Neural cell (in vitro differentiated cells): ENCODE measurements at regions not wholly inside any gene's neighbourhood (a gene's known extent, or its start where the extent isn't known, plus 50 kb on each side); places are given as distances from the start of the nearest gene placed in this dataset.

Experiments
- H2AFZ ChIP-seq: fragments of 200-600, 300-800 bp; sonication (generic), shearing (Covaris generic); 2 replicates; pipeline ENCODE4 v1.6.0; 2014; ENCODE audit warnings: low read depth, mild to moderate bottlenecking, antibody characterized with exemption, low read length, moderate library complexity
- H3F3A ChIP-seq: fragments of 200-600 bp; shearing (Covaris generic); 2 replicates; pipeline ENCODE4 v1.6.1; 2016; ENCODE audit warnings: mild to moderate bottlenecking, moderate library complexity, mixed read lengths, antibody characterized with exemption, low read length; ENCODE audit not compliant: insufficient read depth, poor library complexity, severe bottlenecking
- H3K27ac ChIP-seq: fragments of 200-600, 300-800 bp; sonication (generic), shearing (Covaris generic); 2 replicates; pipeline ENCODE4 v1.5.1; 2014; ENCODE audit warnings: mild to moderate bottlenecking, low read length, moderate library complexity
- H3K27me3 ChIP-seq: fragments of 300-800, 200-600 bp; sonication (generic), shearing (Covaris generic); 2 replicates; pipeline ENCODE4 v1.6.0; 2014; ENCODE audit warnings: mild to moderate bottlenecking, low read depth, low read length, moderate library complexity; ENCODE audit not compliant: insufficient read depth
- H3K36me3 ChIP-seq: fragments of 300-800, 200-600 bp; sonication (generic), shearing (Covaris generic); 2 replicates; pipeline ENCODE4 v1.5.1; 2014; ENCODE audit warnings: mild to moderate bottlenecking, antibody characterized with exemption, low read length, moderate library complexity; ENCODE audit not compliant: insufficient read depth
- H3K4me2 ChIP-seq: fragments of 300-800, 200-600 bp; sonication (generic), shearing (Covaris generic); 2 replicates; pipeline ENCODE4 v1.6.0; 2014; ENCODE audit warnings: mild to moderate bottlenecking, low read length
- H3K4me3 ChIP-seq: fragments of 300-800, 200-600 bp; sonication (generic), shearing (Covaris generic); 2 replicates; pipeline ENCODE4 v1.5.1; 2014; ENCODE audit warnings: mild to moderate bottlenecking, low read length, moderate library complexity
- H3K79me2 ChIP-seq: fragments of 200-600 bp; shearing (Covaris generic); replicated peaks from 2 replicates; pipeline ENCODE4 v1.6.0; 2014; ENCODE audit warnings: mild to moderate bottlenecking, low read length, moderate library complexity; ENCODE audit not compliant: insufficient read depth
- H3K9ac ChIP-seq: fragments of 300-800, 200-600 bp; sonication (generic), shearing (Covaris generic); 2 replicates; pipeline ENCODE4 v1.6.1; 2016; ENCODE audit warnings: mild to moderate bottlenecking, low read length, mixed read lengths
- H3K9me2 ChIP-seq: fragments of 200-600 bp; shearing (Covaris generic); 2 replicates; pipeline ENCODE4 v1.6.1; 2016; ENCODE audit warnings: mild to moderate bottlenecking, low read length, mixed read lengths; ENCODE audit not compliant: insufficient read depth
- H3K9me3 ChIP-seq: fragments of 200-600, 300-800 bp; sonication (generic), shearing (Covaris generic); 2 replicates; pipeline ENCODE4 v1.6.1; 2016; ENCODE audit warnings: mild to moderate bottlenecking, mixed run types, low read length, moderate library complexity, mixed read lengths
- H4K20me1 ChIP-seq: fragments of 200-600 bp; shearing (Covaris generic); 2 replicates; pipeline ENCODE4 v1.6.1; 2016; ENCODE audit warnings: mild to moderate bottlenecking, mixed run types; ENCODE audit not compliant: insufficient read depth
- EP300 ChIP-seq: fragments of 450-650 bp; conservative IDR thresholded peaks from 2 replicates; pipeline ENCODE4 v1.6.1; 2014; ENCODE audit warnings: antibody characterized with exemption, mild to moderate bottlenecking, moderate library complexity; ENCODE audit not compliant: poor library complexity, severe bottlenecking
- EZH2 ChIP-seq: fragments of 200-600, 300-800 bp; shearing (Covaris generic), sonication (generic); IDR thresholded peaks from 2 replicates; pipeline ENCODE4 v1.6.1; 2014; ENCODE audit warnings: antibody characterized with exemption, low read length, borderline replicate concordance, mild to moderate bottlenecking; ENCODE audit not compliant: insufficient read depth, poor library complexity, severe bottlenecking
- MXI1 ChIP-seq: fragments of 450-650 bp; conservative IDR thresholded peaks from 2 replicates; pipeline ENCODE4 v1.6.1; 2014; ENCODE audit warnings: antibody characterized with exemption, mild to moderate bottlenecking; ENCODE audit not compliant: poor library complexity, severe bottlenecking
- POLR2AphosphoS5 ChIP-seq: IDR thresholded peaks from 2 replicates; pipeline ENCODE4 v1.6.1; 2012
- RAD21 ChIP-seq: fragments of 450-650 bp; conservative IDR thresholded peaks from 2 replicates; pipeline ENCODE4 v1.6.1; 2014; ENCODE audit warnings: antibody characterized with exemption, mild to moderate bottlenecking, moderate library complexity
- SMC3 ChIP-seq: fragments of 450-650 bp; conservative IDR thresholded peaks from 2 replicates; pipeline ENCODE4 v1.6.1; 2014; ENCODE audit warnings: antibody characterized with exemption, mild to moderate bottlenecking, moderate library complexity; ENCODE audit not compliant: poor library complexity
- TAF1 ChIP-seq: IDR thresholded peaks from 2 replicates; pipeline ENCODE4 v1.6.1; 2012; ENCODE audit warnings: low read depth
- TF ChIP-seq, protein P1 (sequence below): fragments of 450-650 bp; IDR thresholded peaks from 2 replicates; pipeline ENCODE4 v1.5.1; 2014; ENCODE audit warnings: antibody characterized with exemption, mild to moderate bottlenecking, moderate library complexity; ENCODE audit not compliant: poor library complexity, severe bottlenecking
- TF ChIP-seq, protein P2 (sequence below): IDR thresholded peaks from 2 replicates; pipeline ENCODE4 v1.6.1; 2012; ENCODE audit warnings: borderline replicate concordance

DNA sequence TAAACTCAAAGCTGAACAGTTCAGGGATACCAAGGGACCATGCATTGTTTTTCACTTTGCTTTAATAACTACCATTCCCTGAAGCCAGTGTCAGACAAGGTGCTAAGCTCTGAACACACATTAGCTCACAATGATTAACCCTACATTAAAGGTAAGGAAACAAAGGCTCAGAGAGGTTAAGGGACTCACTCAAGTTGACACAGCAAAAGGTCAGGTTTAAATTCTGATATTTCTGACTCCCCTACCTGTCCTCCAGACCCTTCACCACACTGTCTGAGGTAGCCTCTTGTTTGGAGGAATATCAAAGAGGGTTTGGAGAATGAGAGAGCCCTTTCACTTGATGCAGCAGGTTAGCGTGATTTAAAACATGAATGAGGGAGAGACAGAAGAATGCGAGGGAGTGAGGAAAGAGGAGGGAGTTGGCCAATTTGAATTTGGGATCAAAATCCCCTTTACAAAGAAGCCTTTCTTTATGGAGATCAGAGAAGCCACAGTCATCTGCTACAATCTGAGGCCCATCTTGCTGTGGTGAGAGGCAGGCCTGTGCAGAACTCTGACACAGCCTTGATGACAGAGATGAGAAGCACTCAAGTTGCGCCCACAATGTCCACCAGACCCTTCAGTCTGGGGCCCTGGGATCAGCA is 103.5 kb downstream of the FHDC1 start:
- Histone ChIP-seq H3K4me3 (no peak overlapping the region), H3K27ac (no peak overlapping the region), H3K9me2 (no peaks in the 10 kb centered on the region), H3K9ac (no peak overlapping the region), H4K20me1 (no peaks in the 10 kb centered on the region), H3F3A (no peaks in the 10 kb centered on the region), H2AFZ (no peak overlapping the region), H3K27me3 (no peaks in the 10 kb centered on the region), H3K4me2 (no peak overlapping the region), H3K9me3 (no peaks in the 10 kb centered on the region), H3K36me3 (no peaks in the 10 kb centered on the region), H3K79me2 (no peaks in the 10 kb centered on the region)
- no peak for TF ChIP-seq TAF1
- no peak for TF ChIP-seq EZH2
- TF ChIP-seq, protein P1, sequence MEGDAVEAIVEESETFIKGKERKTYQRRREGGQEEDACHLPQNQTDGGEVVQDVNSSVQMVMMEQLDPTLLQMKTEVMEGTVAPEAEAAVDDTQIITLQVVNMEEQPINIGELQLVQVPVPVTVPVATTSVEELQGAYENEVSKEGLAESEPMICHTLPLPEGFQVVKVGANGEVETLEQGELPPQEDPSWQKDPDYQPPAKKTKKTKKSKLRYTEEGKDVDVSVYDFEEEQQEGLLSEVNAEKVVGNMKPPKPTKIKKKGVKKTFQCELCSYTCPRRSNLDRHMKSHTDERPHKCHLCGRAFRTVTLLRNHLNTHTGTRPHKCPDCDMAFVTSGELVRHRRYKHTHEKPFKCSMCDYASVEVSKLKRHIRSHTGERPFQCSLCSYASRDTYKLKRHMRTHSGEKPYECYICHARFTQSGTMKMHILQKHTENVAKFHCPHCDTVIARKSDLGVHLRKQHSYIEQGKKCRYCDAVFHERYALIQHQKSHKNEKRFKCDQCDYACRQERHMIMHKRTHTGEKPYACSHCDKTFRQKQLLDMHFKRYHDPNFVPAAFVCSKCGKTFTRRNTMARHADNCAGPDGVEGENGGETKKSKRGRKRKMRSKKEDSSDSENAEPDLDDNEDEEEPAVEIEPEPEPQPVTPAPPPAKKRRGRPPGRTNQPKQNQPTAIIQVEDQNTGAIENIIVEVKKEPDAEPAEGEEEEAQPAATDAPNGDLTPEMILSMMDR = no peak
- no peak for TF ChIP-seq EP300
- no peak for TF ChIP-seq MXI1
- no peak for TF ChIP-seq POLR2AphosphoS5

DNA sequence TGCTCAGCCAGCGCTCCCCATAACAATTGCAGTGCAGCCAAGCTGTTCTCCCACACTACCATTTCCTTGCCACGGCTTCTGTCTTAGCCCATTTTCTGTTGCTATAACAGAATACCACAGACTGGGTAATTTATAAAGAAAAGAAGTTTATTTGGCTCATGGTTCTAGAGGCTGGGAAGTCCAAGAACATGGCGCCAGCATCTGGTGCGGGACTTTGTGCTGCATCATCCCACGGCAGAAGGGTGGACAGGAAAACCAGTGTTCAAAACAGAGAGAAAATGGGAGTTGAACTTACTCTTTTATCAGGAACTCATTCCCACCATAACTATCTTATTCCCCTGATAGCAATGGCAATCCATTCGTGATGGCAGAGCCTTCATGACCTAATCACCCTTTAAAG is 104.6 kb downstream of the FHDC1 start:
- H3K27ac ChIP-seq = no peak overlapping the region
- H3F3A ChIP-seq = no peaks in the 10 kb centered on the region
- no peaks in the 10 kb centered on the region for H3K9me2 ChIP-seq
- H3K9ac ChIP-seq = no peak overlapping the region
- H3K79me2 ChIP-seq = no peaks in the 10 kb centered on the region
- no peak overlapping the region for H2AFZ ChIP-seq
- no peak overlapping the region for H3K4me2 ChIP-seq
- no peaks in the 10 kb centered on the region for H4K20me1 ChIP-seq
- TF ChIP-seq RAD21 (no peak), MXI1 (no peak), EP300 (no peak), POLR2AphosphoS5 (no peak), EZH2 (no peak), TAF1 (no peak), SMC3 (no peak)
- TF ChIP-seq, protein P1 = no peak
- TF ChIP-seq, protein P2, sequence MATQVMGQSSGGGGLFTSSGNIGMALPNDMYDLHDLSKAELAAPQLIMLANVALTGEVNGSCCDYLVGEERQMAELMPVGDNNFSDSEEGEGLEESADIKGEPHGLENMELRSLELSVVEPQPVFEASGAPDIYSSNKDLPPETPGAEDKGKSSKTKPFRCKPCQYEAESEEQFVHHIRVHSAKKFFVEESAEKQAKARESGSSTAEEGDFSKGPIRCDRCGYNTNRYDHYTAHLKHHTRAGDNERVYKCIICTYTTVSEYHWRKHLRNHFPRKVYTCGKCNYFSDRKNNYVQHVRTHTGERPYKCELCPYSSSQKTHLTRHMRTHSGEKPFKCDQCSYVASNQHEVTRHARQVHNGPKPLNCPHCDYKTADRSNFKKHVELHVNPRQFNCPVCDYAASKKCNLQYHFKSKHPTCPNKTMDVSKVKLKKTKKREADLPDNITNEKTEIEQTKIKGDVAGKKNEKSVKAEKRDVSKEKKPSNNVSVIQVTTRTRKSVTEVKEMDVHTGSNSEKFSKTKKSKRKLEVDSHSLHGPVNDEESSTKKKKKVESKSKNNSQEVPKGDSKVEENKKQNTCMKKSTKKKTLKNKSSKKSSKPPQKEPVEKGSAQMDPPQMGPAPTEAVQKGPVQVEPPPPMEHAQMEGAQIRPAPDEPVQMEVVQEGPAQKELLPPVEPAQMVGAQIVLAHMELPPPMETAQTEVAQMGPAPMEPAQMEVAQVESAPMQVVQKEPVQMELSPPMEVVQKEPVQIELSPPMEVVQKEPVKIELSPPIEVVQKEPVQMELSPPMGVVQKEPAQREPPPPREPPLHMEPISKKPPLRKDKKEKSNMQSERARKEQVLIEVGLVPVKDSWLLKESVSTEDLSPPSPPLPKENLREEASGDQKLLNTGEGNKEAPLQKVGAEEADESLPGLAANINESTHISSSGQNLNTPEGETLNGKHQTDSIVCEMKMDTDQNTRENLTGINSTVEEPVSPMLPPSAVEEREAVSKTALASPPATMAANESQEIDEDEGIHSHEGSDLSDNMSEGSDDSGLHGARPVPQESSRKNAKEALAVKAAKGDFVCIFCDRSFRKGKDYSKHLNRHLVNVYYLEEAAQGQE = no peak
- H3K9me3 ChIP-seq = no peaks in the 10 kb centered on the region
- no peaks in the 10 kb centered on the region for H3K27me3 ChIP-seq
- H3K4me3 ChIP-seq = no peak overlapping the region
- H3K36me3 ChIP-seq = no peaks in the 10 kb centered on the region
